GM18511 (cell line): ENCODE measurements at regions not wholly inside any gene's neighbourhood (a gene's known extent, or its start where the extent isn't known, plus 50 kb on each side); places are given as distances from the start of the nearest gene placed in this dataset.

Source experiments
- ATAC-seq: cut with Tn5 transposase; IDR thresholded peaks from one replicate; pipeline ENCODE4 v1.9.1; 2021; ENCODE audit warnings: mild to moderate bottlenecking, moderate library complexity; ENCODE audit not compliant: unreplicated experiment

- no peak for ATAC-seq
Measured at GRCh38 chr6:134744301-134744700, 205.6 kb downstream of the ALDH8A1 start.

- no peak for ATAC-seq
Measured at GRCh38 chr6:134741200-134741536, 208.7 kb downstream of the ALDH8A1 start.

GRCh38 chr6:134740473-134741199 lies 209.3 kb downstream of the ALDH8A1 start:
- ATAC-seq: no peak

GRCh38 chr6:134740027-134740373 lies 209.9 kb downstream of the ALDH8A1 start:
- ATAC-seq: no peak

GRCh38 chr6:134739299-134740026 lies 210.4 kb downstream of the ALDH8A1 start:
- ATAC-seq: no peak

- ATAC-seq: no peak
Measured at GRCh38 chr6:134738211-134738885, 211.6 kb downstream of the ALDH8A1 start.

GRCh38 chr6:134735461-134735860 lies 214.4 kb downstream of the ALDH8A1 start:
- ATAC-seq: no peak

GRCh38 chr6:134734312-134734869 lies 215.5 kb downstream of the ALDH8A1 start:
- no peak for ATAC-seq

GRCh38 chr6:134733801-134734200 lies 216.1 kb downstream of the ALDH8A1 start:
- ATAC-seq: no peak

GRCh38 chr6:134732763-134733162 lies 217.1 kb downstream of the ALDH8A1 start:
- ATAC-seq: no peak

GRCh38 chr6:134731615-134732014 lies 218.3 kb downstream of the ALDH8A1 start:
- no peak for ATAC-seq

- no peak for ATAC-seq
Measured at GRCh38 chr6:134730013-134730412, 219.9 kb downstream of the ALDH8A1 start.

- ATAC-seq: no peak
Measured at GRCh38 chr6:134729561-134729960, 220.3 kb downstream of the ALDH8A1 start.

GRCh38 chr6:134727081-134727480 lies 222.8 kb downstream of the ALDH8A1 start:
- no peak for ATAC-seq

GRCh38 chr6:134725590-134725989 lies 224.3 kb downstream of the ALDH8A1 start:
- no peak for ATAC-seq

- ATAC-seq: no peak
Measured at GRCh38 chr6:134724771-134725340, 225.0 kb downstream of the ALDH8A1 start.

- no peak for ATAC-seq
Measured at GRCh38 chr6:134723081-134723871, 226.6 kb downstream of the ALDH8A1 start.

- no peak for ATAC-seq
Measured at GRCh38 chr6:134722200-134722870, 227.6 kb downstream of the ALDH8A1 start.

- no peak for ATAC-seq
Measured at GRCh38 chr6:134721060-134721405, 228.9 kb downstream of the ALDH8A1 start.
